GM19463 (cell line): ENCODE measurements at regions not wholly inside any gene's neighbourhood (a gene's known extent, or its start where the extent isn't known, plus 50 kb on each side); places are given as distances from the start of the nearest gene placed in this dataset.

Source experiments
- ATAC-seq: cut with Tn5 transposase; IDR thresholded peaks from one replicate; pipeline ENCODE4 v1.9.1; 2021; ENCODE audit warnings: mild to moderate bottlenecking, moderate library complexity; ENCODE audit not compliant: unreplicated experiment

DNA sequence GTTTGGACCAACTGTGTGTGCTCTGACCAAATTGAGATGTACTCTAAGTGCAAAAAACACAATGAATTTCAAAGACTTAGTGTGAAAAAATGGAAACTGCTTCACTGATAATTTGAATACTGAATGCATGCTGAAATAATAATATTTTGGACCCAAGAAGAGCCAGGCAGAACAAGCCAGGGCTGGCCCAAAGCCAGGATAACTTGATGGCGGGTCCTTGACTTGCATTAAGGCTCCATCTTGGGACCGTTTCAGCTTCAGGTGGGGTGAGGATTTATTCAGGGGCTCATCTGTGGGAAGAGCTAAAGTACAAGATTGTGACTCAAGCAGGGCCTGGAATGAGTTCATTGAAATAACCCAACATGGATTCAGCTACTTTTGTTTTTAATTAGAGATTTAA lies 921.9 kb downstream of the QKI start:
- no peak for ATAC-seq

DNA sequence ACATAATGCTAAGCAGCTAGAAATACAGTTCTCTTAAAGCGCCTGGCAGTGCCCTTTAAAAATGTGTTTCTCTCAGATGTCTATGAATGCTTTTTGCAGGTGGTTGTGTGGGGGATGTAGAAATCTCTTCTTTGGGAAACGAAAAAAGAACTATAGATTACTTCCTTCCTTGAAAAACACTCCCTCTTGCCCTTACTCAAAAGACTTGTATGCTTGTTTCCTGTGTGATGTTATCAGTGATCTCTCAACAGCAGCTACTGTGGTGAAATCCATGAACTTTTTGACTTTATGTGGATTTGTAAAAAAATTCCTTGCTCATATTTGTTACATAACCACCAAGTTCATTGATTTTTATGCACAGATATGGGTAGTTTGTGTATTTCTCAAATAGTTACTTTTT lies 916.5 kb downstream of the QKI start:
- no peak for ATAC-seq

DNA sequence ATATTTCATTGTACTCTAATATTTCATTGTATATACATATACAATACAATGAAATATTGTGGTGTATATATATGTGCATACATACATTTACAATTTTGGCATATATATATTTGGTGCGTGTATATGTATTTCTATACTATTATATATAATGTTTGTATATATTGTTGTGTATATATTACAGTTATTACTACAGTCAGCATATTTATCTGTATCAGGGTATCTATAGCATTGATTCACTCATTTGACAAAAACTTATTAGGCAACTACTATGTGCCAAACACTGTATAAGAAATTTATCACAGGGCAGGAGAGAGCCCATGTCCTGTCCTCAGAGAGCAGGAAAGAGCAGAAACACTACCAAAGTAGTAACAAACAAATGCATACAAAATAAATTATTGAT lies 910.6 kb downstream of the QKI start:
- ATAC-seq = no peak

DNA sequence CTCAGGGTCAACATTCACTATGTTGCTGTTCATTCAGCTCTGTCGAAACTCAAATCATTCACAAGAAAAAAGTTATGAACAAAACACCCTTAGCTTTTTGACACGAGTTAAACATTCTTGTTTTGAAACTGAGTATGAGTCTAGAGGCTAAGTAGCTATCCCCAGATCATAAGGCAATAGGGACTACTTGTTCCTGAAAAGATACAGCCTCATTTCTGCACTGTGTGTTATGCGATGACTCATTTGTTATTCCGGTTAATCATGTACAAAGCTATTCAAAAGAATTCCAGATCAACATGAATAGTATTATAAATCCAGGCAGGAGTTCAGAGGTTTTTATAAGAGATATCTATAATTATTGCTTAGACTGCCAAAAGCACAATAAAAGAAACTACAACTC lies 908.0 kb downstream of the QKI start:
- ATAC-seq = no peak

- no peak for ATAC-seq
Observed at GRCh38 chr6:164321297-164321696, 906.8 kb downstream of the QKI start.

GRCh38 chr6:164315376-164315775 lies 900.9 kb downstream of the QKI start:
- ATAC-seq = no peak

DNA sequence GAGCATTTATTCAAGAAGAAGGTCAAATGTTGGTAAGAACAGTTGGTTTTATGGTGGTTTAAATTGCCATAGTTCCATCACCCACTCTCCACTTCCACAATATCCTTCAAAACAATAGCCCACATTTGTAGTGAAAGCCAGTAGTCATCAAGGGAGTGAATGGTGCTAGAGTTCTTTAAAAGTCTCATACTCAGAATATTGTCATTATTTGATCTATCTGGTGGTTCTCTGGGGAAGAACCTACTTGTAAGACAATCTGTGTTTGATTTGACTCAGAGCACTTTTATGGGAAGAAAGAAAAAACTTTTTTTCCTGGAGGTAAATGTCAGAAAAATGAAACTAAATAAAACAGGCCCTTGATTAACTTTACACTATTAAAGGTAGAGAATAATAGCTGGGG lies 893.8 kb downstream of the QKI start:
- ATAC-seq = no peak

GRCh38 chr6:164303102-164303964 lies 888.8 kb downstream of the QKI start:
- ATAC-seq = peak; percentile 52

GRCh38 chr6:164296411-164296810 lies 881.9 kb downstream of the QKI start:
- ATAC-seq = no peak

GRCh38 chr6:164294047-164294784 lies 879.7 kb downstream of the QKI start:
- no peak for ATAC-seq

- no peak for ATAC-seq
Observed at GRCh38 chr6:164291224-164291623, 876.7 kb downstream of the QKI start.

DNA sequence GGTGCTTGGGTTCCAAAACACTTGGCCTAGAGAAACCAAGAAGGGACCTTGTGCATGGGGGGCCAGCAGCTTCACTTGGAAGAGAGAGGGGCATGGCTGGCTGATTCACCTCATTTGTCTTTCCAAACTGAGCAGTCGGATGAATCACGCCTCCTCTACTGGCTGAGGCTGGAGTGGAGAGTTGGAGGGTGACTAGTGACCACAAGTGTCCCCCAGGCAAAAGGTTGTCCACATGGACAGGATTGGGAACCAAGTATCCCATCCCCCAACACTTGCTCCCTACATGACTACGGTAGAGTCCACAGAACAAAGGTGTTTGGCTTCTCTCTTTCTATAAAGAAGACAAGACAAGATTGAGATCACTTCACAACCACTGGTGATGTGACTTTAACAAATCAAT lies 875.6 kb downstream of the QKI start:
- ATAC-seq = no peak

- no peak for ATAC-seq
Observed at GRCh38 chr6:164286011-164286410, 871.5 kb downstream of the QKI start.

- ATAC-seq = no peak
Observed at GRCh38 chr6:164283574-164283973, 869.1 kb downstream of the QKI start.

DNA sequence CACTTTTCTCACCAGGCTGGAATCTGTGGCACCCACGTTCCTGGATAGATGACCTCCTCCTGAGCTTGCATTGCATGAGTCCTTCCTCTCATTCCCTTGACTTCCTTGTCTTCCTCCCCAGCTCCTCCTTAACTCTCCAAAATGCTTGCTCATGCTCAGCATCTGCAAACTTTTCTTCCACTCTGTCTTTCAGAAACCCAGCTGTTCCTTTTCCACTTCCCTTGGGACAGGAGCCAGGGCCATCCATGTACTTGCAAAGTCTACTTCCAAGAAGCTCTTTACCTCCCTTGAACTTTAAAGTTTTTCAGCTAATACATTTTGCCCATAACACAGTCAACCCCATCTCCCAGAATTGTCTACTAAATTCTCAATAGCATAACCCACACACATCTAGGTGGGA lies 861.7 kb downstream of the QKI start:
- no peak for ATAC-seq

- ATAC-seq = no peak
Observed at GRCh38 chr6:164275773-164276172, 861.3 kb downstream of the QKI start.

- ATAC-seq = no peak
Observed at GRCh38 chr6:164274493-164274892, 860.0 kb downstream of the QKI start.

- no peak for ATAC-seq
Observed at GRCh38 chr6:164273491-164273890, 859.0 kb downstream of the QKI start.

- ATAC-seq = no peak
Observed at GRCh38 chr6:164266851-164267250, 852.3 kb downstream of the QKI start.

- ATAC-seq = no peak
Observed at GRCh38 chr6:164262348-164262747, 847.8 kb downstream of the QKI start.

DNA sequence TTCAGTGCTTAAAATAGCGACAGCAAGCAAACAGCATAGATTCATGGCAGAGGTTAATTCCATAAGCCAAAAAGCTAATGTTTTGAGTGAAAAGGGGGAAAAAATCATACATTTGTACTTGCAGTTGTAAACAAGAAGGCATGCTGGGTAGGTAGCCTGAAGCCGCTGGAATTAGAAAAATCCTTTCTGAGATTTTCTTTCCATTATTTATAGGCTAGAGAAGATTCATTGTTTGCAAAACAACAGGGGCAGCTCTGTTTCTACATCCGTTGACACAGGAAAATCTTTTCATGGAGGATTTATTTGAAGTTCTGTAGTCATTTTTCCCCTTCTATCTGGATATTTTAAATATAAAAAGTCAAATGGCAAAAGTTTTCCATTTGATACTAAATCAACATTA lies 843.9 kb downstream of the QKI start:
- no peak for ATAC-seq

DNA sequence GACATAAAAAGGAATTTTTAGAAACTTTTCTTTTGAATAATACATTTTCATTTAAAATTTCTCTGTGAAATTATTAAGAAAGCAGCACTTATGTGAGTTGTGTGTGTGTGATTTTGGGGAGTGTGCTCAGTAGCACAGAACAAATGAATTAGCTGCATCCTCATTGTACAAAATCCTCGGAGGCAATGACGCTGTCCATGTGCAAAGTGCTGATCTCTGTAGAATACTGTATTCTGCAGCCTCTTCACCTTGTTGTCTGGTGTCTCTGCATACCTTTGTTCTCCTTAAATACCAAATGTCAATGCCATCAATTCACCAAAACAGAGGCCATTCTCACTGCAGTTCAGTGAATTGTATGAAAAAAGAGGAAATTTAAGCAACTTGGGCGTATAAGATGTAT lies 838.4 kb downstream of the QKI start:
- ATAC-seq = no peak
